IPS DF 4.7 (cell line): ENCODE measurements at regions not wholly inside any gene's neighbourhood (a gene's known extent, or its start where the extent isn't known, plus 50 kb on each side); places are given as distances from the start of the nearest gene placed in this dataset.

Experiments
- DNase-seq: peaks from one replicate; pipeline ENCODE4 v3.0.0-alpha.2; 2013; ENCODE audit warnings: low spot score; ENCODE audit errors: extremely low read depth

DNA sequence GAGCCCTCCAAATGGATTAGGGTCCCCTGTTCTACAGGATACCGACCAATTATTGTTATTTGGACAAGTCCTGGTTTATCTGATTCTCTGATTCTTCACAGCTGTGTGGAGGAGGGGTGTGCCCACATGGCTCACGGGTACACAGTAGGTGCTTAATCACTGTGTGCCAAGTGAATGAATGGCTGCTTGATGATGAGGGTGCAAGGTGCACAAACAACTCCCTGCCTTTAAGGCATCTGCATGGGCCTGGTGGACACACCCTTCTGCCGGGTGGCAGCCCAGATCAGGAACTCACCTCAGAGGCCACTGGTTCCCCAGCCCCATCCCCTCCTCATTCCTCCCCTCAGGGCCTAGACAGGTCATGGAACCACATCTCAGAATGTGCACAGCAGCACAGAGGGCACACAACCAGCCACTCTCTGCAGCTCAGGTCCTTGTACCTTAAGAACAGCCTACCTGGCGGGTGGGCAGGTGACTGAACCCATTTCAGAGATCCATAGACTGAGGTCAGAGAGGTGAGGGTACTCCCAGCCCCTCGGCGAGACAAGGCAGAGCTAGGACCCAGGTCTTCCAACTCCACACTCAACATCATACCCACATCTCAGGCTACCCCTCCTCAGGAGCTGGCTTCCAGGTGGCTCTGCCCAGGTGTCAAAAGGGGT lies 50.3 kb downstream of the SHANK2 start:
- no peak for DNase-seq

DNA sequence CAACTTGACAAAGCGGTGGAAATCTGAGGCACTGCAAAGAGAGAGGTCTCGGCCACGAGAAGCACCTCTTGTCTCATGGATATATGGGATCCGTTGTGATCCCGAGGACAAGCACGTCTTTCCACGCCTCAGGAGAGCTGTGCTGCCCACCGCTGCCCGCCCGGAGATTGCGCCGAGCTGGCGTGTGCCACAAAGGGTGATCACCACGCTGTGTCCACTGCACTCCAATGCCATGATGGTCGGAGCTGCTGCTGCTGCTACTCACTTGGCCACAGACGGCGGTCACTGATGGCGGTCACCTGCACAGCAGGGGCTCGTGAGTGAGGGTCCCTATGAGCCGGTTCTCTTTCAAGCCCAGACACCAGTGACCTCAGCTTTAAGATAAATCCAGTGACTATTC lies 51.1 kb downstream of the SHANK2 start:
- no peak for DNase-seq

DNA sequence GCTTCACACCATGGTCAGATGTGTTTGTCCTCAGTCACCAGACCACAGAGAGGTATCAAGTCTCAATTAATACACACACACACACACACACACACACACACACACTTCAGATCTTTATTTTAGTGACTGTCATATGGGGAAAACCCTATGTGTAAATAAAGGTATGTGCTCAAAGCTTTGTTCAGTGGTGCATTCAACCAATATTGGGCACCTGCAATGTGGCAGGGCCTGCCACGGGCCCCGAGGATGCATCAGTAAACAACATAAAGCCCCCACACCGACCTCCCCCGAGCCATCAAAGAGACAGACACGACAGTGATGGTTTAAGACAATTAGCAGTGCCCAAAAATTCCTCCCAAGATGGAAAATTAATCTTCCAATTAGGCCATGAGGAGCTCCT lies 51.6 kb downstream of the SHANK2 start:
- DNase-seq: no peak

DNA sequence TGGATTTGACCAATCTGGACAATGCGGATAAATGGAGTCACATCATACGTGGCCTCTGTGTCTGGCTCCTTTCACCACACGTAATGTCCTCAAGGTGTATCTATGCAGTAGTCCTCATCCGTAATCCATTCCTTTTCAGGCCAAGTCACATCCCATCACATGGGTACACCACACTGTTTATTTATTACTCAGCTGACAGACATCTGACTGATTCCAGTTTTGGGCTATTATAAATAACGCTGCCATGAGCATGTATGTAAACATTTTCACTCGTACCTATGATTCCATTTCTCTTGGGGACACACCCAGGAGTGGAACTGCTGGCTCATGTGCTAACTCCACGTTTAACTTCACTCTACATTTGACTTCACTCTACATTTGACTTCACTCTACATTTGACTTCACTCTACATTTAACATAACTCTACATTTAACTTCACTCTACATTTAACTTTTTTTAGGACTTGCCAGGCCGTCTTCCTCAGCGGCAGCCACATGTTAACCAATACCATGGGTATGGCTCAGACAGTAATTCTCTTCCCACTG lies 52.1 kb downstream of the SHANK2 start:
- DNase-seq: no peak

DNA sequence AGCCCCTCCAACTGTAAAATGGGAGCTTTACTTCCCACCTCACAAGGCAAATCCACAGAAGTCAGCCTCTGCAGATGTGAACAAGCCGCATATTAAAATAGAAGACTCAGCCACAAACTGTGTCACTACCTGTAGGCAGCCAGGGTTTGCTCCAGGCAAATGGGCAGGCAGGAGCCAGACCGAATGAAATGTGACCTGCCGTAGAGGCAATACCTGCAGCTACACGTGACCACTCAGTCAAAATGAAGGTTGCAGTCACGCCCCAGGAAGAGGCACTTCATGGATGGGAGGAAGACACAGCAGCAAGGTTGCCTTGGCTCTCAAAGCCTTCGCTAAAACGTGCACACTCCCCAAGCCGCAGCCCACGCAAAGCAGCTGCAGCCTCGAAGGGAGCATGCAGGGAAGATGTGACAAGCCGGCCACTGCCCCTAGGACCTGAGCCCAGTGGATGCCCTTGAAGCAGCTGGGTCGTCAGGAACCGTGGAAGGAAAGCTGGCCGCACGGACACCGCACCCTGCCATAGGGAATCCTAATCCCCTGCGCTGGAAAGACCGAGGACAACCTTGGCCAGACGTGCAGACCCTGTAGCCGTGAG lies 53.1 kb downstream of the SHANK2 start:
- no peak for DNase-seq

GRCh38 chr11:71198823-71199165 lies 53.6 kb downstream of the SHANK2 start:
- DNase-seq: no peak

GRCh38 chr11:71198141-71198822 lies 54.1 kb downstream of the SHANK2 start:
- no peak for DNase-seq

DNA sequence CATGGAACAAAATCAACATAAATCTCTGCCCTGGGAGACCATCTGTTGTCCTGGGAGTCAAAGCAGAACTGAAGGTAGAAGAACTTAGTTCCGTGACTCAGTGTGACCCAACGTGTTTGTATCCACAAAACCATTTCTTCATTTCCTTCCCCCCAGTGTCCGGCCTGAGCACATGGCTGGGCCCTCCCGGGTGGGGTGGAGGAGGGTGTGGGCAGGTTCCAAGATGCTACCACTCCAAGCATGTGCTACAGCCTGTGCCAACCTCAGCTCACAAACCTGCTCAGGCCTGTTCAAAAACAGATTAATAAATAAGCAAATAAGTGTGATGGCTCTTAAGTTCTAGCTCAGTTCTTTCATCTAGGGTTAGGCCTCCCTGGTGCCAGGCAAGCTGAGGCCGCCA lies 55.3 kb downstream of the SHANK2 start:
- no peak for DNase-seq

GRCh38 chr11:71194710-71195109 lies 57.7 kb downstream of the SHANK2 start:
- no peak for DNase-seq

- no peak for DNase-seq
Observed at GRCh38 chr11:71193431-71193830, 58.9 kb downstream of the SHANK2 start.

GRCh38 chr11:71192629-71193028 lies 59.7 kb downstream of the SHANK2 start:
- DNase-seq: no peak

DNA sequence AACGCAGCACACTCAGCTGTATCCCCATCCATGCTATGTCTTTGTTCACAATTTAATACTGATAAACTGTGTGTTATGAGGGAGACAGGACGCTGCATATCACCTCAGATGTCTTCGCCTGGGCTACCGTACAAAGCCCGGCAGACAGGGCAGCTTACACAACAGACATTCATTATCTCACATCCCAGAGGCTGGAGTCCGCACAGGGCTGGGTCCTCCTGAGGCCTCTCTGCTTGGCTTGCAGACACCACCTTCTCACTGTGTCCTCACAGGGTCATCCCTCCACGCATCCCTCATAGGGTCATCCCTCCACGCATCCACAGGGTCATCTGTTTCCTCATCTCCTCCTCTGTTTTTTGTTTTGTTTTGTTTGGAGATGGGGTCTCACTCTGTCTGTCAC lies 61.2 kb downstream of the SHANK2 start:
- no peak for DNase-seq

- no peak for DNase-seq
Observed at GRCh38 chr11:71190551-71190950, 61.8 kb downstream of the SHANK2 start.

DNA sequence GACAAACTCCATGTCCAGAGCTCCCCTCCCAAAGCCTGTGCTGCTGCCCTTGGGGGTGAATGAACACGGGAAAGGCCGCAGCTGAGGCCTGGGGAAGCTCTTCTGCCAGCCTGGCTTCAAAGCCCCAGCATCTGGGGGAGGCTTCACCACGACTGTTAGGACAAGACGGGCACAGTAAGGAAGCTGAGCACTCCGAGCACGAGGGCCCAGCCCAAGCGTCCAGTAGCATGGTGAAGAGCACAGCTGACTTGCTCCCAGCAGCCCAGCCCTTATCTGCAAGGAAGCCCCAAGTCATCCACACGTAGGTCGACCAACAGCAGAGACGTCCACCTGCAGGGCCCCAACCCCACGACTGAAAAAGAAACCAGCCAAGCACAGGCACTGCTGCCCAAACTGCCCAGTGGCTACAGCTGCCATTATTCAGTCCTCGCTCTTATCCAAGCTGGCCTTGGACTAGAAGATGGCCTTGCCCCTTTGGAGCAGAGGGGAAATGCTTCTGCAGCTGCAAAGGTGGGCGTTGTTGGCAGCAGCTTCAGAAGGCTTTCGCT lies 62.5 kb downstream of the SHANK2 start:
- DNase-seq: no peak

DNA sequence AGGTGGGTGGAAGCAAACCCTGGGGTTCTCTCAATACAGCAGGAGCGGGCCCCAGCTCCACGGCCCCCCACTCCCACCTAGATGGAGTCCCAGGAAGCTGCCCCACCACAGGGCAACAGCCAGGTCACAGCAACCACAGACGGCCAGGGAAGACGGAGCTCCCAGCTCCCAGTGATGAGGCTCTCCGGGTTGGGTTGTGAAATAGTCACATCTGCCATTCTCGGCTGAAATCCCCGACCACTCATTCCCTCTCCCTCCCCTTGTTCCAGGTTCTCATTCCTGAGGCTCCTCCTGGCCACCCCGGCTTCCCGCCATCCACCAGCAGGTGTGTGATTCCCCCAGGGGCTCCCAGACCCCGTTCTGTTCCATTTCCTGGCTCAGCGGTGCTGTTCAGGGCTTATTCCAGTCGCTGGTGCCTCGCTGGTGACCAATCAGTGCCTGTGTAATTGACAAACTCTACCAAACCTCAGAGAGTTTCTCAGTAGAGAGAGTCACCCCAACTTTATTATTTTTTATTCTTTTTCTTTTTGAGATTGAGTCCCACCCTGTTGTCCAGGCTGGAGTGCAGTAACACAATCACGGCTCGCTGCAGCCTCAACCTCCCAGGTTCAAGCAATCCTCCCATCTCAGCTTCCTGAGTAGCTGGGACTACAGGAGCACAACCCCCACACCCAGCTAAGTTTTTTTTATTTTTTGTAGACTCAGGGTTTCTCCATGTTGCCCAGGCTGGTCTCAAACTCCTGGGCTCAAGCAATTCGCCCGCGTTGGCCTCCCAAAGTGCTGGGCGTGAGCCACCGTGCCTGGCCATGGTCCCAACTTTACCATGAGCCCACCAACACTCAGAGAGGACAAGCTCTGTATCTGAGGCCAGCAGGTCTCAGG lies 63.2 kb downstream of the SHANK2 start:
- DNase-seq: no peak

DNA sequence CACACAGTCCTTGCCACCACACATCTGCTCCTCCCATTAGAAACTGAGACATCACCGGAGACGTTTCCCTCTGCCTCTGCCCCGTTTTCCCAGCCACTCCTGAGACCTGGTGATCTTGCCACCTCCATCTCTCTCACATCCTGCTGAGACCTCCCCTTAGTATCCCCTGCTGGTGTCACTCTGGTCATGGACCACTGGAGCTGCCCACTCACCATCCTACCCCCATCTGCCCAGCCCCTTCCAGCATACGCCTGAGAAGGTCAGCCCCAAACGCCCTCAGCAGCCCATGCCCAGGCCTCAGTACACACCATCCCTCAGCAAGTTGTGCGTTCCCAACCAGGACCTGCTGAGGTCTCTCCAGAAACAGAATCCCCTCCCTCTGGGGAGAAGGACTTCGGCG lies 64.3 kb downstream of the SHANK2 start:
- no peak for DNase-seq

DNA sequence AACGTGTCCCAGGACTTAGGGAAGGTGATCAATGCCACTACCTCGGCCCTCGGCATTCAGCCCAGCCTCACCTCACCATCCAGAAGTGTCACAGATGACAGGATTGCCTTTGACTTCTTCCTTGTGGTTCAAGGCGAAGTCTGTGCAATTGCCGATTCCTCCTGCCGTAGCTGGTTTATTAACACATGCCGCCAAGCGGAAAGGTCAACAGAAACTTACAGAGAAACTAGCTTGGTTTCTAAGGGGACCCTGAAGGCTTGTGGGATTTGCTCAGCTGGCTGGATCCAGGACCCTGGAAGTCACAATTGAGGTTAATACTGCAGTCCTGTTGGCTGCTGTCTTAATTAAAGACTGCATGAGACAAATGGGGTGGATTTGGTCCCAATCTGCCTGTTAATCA lies 65.6 kb downstream of the SHANK2 start:
- no peak for DNase-seq

- DNase-seq: no peak
Observed at GRCh38 chr11:71185411-71185810, 67.0 kb downstream of the SHANK2 start.

GRCh38 chr11:71184421-71185210 lies 67.8 kb downstream of the SHANK2 start:
- no peak for DNase-seq

- no peak for DNase-seq
Observed at GRCh38 chr11:71183878-71184277, 68.5 kb downstream of the SHANK2 start.
